ENCODE measurements at regions not wholly inside any gene's neighbourhood (a gene's known extent, or its start where the extent isn't known, plus 50 kb on each side); places are given as distances from the start of the nearest gene placed in this dataset.
"Not testable (repeated sequence)": the region's sequence is repeated elsewhere in the genome, so short reads cannot be mapped to it uniquely, and the experiment has no call there.

- H3K27ac ChIP-seq, result peak overlapping the region; percentile 66
- peak; percentile 39 for DNase-seq (ENCODE audit: low read depth, low spot score)
Observed at GRCh38 chr10:3635211-3635671, 149.8 kb downstream of the KLF6 start.

- DNase-seq (ENCODE audit: low read depth, low spot score), result not testable (repeated sequence)
- H3K27ac ChIP-seq, result peak overlapping the region; percentile 66
Observed at GRCh38 chr10:3634646-3635045, 150.4 kb downstream of the KLF6 start.

GRCh38 chr10:3631701-3632330, 153.2 kb downstream of the KLF6 start:
- no peak overlapping the region for H3K27ac ChIP-seq
- DNase-seq (ENCODE audit: low read depth, low spot score), result peak; percentile 26

GRCh38 chr10:3631291-3631690, 153.7 kb downstream of the KLF6 start:
- H3K27ac ChIP-seq, result no peak overlapping the region
- DNase-seq (ENCODE audit: low read depth, low spot score), result no peak

- peak overlapping the region; percentile 73 for H3K27ac ChIP-seq
- no peak for DNase-seq (ENCODE audit: low read depth, low spot score)
Observed at GRCh38 chr10:3625959-3626751, 158.9 kb downstream of the KLF6 start.

GRCh38 chr10:3624367-3624766, 160.6 kb downstream of the KLF6 start:
- H3K27ac ChIP-seq, result peak overlapping the region; percentile 73
- DNase-seq (ENCODE audit: low read depth, low spot score), result peak; percentile 63

- DNase-seq (ENCODE audit: low read depth, low spot score), result no peak
- peak overlapping the region; percentile 73 for H3K27ac ChIP-seq
Observed at GRCh38 chr10:3623746-3624145, 161.3 kb downstream of the KLF6 start.

GRCh38 chr10:3622845-3623621, 162.0 kb downstream of the KLF6 start:
- no peak for DNase-seq (ENCODE audit: low read depth, low spot score)
- H3K27ac ChIP-seq, result peak overlapping the region; percentile 73

GRCh38 chr10:3622427-3622826, 162.6 kb downstream of the KLF6 start:
- no peak for DNase-seq (ENCODE audit: low read depth, low spot score)
- H3K27ac ChIP-seq, result no peak overlapping the region

- no peak for DNase-seq (ENCODE audit: low read depth, low spot score)
- no peak overlapping the region for H3K27ac ChIP-seq
Observed at GRCh38 chr10:3620818-3621217, 164.2 kb downstream of the KLF6 start.

GRCh38 chr10:3619241-3619640, 165.8 kb downstream of the KLF6 start:
- DNase-seq (ENCODE audit: low read depth, low spot score), result no peak
- H3K27ac ChIP-seq, result no peak overlapping the region

- no peak for DNase-seq (ENCODE audit: low read depth, low spot score)
- no peak overlapping the region for H3K27ac ChIP-seq
Observed at GRCh38 chr10:3616880-3617279, 168.1 kb downstream of the KLF6 start.

- H3K27ac ChIP-seq, result no peak overlapping the region
- DNase-seq (ENCODE audit: low read depth, low spot score), result no peak
Observed at GRCh38 chr10:3613318-3613717, 171.7 kb downstream of the KLF6 start.

- no peak for DNase-seq (ENCODE audit: low read depth, low spot score)
- no peak overlapping the region for H3K27ac ChIP-seq
Observed at GRCh38 chr10:3612183-3613001, 172.6 kb downstream of the KLF6 start.

- no peak overlapping the region for H3K27ac ChIP-seq
- no peak for DNase-seq (ENCODE audit: low read depth, low spot score)
Observed at GRCh38 chr10:3606309-3606708, 178.7 kb downstream of the KLF6 start.

- no peak overlapping the region for H3K27ac ChIP-seq
- no peak for DNase-seq (ENCODE audit: low read depth, low spot score)
Observed at GRCh38 chr10:3605882-3606281, 179.1 kb downstream of the KLF6 start.

GRCh38 chr10:3595736-3596135, 189.3 kb downstream of the KLF6 start:
- H3K27ac ChIP-seq, result no peak overlapping the region
- DNase-seq (ENCODE audit: low read depth, low spot score), result no peak

- no peak for DNase-seq (ENCODE audit: low read depth, low spot score)
- H3K27ac ChIP-seq, result no peak overlapping the region
Observed at GRCh38 chr10:3593611-3594010, 191.4 kb downstream of the KLF6 start.

GRCh38 chr10:3592424-3592823, 192.6 kb downstream of the KLF6 start:
- no peak for DNase-seq (ENCODE audit: low read depth, low spot score)
- no peak overlapping the region for H3K27ac ChIP-seq

- DNase-seq (ENCODE audit: low read depth, low spot score), result no peak
- H3K27ac ChIP-seq, result no peak overlapping the region
Observed at GRCh38 chr10:3588816-3589215, 196.2 kb downstream of the KLF6 start.

Measured in epithelial cell of prostate (primary cell).